GM19239 (cell line): ENCODE measurements at regions not wholly inside any gene's neighbourhood (a gene's known extent, or its start where the extent isn't known, plus 50 kb on each side); places are given as distances from the start of the nearest gene placed in this dataset.

Experiments used
- DNase-seq: peaks from one replicate; pipeline ENCODE4 v3.0.0; 2011; ENCODE audit warnings: low spot score; ENCODE audit not compliant: insufficient read length
- FAIRE-seq: peaks from 2 replicates; lab custom pipeline; 2011; peaks lifted over from hg19 to GRCh38; lab: Jason Lieb, UNC

DNA sequence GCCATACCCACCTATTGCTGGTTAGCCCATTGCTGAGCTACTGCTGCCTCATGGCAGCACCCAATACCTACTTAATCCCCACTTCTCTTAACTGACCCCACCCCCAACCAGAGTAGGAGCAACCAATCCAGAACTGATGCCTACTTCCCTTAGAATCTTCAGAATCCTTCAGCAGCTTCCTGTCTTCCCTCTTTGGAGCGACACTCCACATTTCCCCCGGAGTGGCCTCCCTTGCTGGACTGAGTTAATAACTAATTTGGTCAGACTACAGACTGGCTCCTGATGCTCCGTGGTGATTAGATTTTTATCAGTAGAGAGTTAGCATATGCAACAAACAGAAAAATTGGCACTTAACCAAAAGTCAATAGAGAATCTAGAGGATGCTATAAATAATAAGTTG lies 51.2 kb upstream of the UBR2 start:
- FAIRE-seq = no peak
- DNase-seq = no peak

DNA sequence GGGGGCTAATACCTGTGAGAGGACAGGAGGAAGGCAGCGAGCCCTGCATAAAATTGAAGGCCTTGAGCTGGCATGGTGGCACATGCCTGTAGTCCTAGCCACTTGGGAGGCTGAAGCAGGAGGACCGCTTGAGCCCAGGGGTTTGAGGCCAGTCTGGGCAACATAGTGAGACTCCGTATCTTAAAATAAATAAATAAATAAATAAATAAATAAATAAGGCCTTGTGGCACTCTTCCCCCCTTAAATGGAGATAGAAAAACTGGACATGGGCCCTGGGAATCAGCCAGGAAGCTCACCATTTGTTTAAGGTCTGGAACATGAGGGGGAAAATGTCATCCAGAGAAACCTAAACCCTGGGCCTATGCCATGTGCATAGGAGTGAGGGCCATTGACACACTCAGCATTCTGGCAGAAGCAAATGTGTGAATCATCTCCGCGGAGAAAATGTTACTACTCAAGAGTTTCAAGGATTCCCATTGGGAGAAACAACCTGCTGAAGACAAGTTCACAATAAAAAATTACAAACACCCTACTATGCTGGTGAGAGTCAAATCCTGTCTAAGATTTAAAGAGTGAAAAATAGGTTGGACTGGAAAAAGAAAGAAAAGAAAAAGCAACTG lies 51.9 kb upstream of the UBR2 start:
- FAIRE-seq (no peak), DNase-seq (no peak)

DNA sequence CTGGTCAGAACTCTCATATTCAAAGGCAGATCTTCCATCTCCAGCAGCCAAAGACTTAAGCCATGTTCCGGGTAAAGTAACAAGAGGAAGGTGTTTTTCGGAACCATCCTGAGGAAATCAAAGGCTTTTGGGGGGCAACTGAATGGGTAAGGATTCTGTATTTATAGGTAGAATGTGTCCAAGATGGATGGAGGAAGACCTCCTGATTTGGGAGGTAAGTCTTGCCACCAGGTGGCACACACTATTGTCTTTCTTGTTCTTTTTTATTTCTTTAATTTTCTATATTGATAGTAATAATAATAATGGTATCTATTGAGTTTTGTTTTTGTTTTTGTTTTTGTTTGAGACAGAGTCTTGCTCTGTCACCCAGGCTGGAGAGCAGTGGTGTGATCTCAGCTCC lies 53.0 kb upstream of the UBR2 start:
- no peak for FAIRE-seq
- DNase-seq = no peak

DNA sequence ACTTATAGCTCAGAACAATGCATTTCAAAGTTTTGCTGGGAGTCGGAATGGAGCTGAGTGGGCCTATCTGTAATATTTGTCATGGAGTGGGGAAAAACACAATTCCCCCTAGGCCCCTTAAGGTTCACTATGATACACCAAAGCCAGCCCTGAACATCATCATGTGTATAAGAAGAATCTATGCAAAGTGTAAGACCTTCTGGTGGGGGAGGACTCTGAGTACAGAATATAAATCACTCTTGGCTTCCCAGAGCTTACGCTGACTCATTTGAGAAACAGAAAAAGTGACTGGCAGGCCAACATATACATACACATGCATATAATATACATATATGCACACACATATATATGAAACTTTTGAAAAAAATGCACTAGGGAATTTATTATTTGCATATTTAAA lies 54.1 kb upstream of the UBR2 start:
- no peak for FAIRE-seq
- no peak for DNase-seq

DNA sequence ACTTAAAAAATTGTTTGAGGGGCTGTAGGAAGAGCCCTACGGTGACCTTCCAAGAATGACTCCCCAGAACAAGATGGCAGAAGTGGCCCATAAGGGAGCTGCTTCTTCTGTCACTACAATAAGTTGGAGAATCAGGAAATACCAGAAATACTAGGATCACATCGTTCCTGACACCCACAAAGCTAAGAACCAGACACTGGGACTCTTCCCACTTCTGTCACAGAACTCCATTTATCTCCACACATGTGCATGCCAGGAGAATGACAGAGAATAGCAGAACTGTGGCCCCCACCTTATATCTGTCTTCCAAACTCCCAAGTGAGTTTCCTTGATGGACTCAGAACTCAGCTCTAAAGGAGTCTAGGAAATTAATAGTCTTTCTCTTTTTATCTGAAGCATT lies 54.6 kb upstream of the UBR2 start:
- no peak for DNase-seq
- FAIRE-seq = no peak

DNA sequence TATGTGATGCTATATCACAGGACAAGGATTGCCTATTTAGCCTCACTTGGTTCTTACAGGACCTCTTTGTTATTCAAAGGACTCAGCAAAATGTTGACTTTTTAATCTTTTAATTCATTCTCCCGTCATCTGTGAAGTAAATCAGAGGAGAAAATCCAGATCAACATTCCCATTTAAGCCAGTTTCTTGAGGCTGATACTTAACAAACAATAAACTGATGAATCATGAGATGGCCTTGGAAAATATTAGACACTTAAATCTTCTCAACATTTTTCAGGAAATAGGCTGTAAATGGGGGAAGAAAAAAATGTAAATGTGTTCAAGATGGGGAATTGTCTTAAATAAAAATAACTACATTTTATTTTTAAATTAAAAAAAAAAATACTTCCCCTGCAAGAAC lies 55.9 kb upstream of the UBR2 start:
- DNase-seq (no peak), FAIRE-seq (peak; percentile 58)

DNA sequence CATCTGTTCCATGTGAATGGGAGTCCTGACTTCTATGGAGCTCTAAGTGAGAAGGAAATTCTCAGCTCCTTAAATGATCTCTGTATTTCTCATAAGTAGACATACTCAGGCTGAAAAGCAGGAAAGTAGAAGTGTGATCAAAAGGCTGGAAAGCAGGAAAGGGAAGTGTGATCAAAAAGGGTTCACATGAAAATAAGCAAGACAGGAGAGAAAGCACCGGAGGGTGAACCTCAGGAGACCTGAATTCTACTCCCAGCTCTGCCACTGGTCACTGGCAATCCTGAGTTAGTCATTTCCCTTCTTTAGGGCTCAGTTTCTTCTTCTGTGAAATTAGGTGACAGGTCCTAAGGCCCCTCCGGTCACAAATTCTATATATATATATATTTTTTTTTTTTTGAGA lies 55.5 kb upstream of the TRERF1 start:
- FAIRE-seq (peak; percentile 91), DNase-seq (no peak)

DNA sequence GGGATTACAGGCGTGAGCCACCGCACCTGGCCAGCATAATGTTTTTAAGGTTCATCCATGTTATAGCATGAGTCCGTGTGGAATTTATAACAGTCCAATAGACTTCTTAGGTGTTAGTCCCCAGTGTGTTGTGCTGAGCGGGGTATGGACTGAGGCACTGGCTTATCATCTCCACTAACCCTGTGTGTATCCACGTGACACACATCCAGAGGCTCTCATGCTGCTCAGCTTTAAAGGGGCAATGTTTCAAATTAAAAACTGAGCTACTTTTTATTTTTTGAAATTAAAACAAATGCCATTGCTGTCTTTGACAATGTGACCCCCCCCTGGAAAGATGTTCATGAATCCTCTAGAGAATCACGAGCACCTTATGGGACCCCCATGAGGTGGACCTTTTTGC lies 54.3 kb upstream of the TRERF1 start:
- FAIRE-seq (peak; percentile 49), DNase-seq (no peak)

DNA sequence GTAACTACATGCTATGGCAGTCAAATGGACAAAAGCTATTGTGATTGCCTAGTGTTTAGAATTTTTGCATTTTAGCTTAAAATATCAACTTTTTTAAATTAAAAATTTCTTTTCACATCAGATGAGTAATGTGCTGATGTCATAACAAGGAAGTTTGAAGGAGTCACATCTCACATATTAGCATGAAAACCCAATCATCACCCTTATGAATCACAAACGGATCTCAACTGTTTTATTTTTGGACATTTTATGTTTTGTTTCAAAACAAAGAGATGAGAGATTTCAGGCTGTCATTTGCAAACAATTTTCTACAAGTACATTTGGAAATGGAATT lies 53.6 kb upstream of the TRERF1 start:
- DNase-seq (no peak), FAIRE-seq (no peak)

DNA sequence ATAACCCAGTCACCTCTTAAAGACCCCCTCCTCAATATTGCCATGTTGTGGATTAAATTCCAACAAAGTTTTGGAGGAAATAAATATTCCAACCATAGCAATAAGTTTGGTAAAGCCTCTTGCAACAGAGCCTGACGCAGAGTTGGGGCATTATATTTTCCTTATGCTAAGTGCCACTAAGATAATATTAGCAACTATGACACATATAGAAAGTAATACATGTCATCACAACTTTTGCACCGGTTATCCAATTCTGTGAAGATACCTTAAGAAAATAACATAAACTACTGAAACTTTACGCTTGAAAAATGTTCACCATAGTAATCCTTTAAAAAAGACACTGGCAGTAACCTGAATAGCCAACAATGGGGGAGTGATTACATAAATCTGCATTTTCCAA lies 52.2 kb upstream of the TRERF1 start:
- no peak for DNase-seq

DNA sequence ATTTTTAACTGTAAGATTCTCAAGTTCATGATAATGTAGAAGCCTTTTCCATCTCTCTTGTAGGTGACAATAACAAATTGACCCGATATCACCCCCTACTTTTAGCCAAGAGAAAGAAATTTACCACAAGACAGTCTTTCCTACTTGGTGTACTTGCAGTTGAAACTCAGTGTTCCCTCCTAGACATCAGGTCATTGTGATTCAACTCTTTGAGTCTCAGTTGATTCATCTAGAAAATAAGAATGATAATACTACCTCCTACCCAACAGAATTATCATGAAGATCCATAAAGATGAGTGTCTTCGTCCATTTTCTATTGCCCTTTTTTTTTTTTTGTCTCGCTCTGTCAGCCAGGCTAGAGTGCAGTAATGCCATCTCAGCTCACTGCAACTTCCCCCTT lies 51.3 kb upstream of the TRERF1 start:
- FAIRE-seq (no peak), DNase-seq (no peak)

More for the DNA sequence above, 52.2 kb upstream of the TRERF1 start:
- FAIRE-seq = peak; percentile 28

DNA sequence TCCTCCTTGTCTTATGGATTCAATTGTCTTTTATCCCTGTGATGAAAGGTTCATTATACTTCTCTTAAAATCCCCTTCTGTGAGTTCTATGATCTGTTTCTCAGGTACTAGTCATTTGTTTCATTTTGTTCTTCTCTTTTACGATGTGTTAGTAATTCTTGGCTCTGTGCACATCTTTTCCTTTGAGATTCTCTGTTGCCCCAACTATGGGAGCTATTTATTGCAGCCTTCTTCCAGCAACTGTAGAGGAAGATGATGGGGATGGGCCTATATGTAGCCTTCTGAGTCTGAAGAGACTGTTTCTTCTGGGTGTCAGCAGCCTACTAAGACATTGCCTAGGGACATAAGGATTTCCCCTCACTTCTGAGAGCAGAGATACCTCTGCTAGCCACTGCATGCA lies 50.4 kb upstream of the TRERF1 start:
- DNase-seq = no peak
- no peak for FAIRE-seq
